ENCODE measurements at regions not wholly inside any gene's neighbourhood (a gene's known extent, or its start where the extent isn't known, plus 50 kb on each side); places are given as distances from the start of the nearest gene placed in this dataset.

- H3K9ac ChIP-seq (ENCODE audit: extremely low read depth, insufficient read length, low read length), result no peak overlapping the region
- no peak overlapping the region for H3K4ac ChIP-seq (ENCODE audit: low read depth, low read length)
- no peak overlapping the region for H3T11ph ChIP-seq (ENCODE audit: low read length)
- no peaks in the 10 kb centered on the region for H3K27me3 ChIP-seq (ENCODE audit: insufficient read depth, low read length)
- H3K4me1 ChIP-seq (ENCODE audit: insufficient read depth, low read length), result no peaks in the 10 kb centered on the region
- H3K23ac ChIP-seq (ENCODE audit: insufficient read length, low read depth, low read length), result no peak overlapping the region
- H3K79me1 ChIP-seq (ENCODE audit: insufficient read depth, low read depth, low read length, poor library complexity, severe bottlenecking), result no peaks in the 10 kb centered on the region
- Mint-ChIP-seq H3K27me3 (ENCODE audit: low read depth) (no peaks in the 10 kb centered on the region), H3K4me3 (no peak overlapping the region), H3K4me1 (no peaks in the 10 kb centered on the region), H3K36me3 (ENCODE audit: insufficient read depth in 1 of 3, low read depth in 3 of 3) (peaks cover 0 to 4% (median 4%) of the 10 kb centered on the region in 3 experiments; a peak in 3 of 7 replicates), H3K9me3 (peaks cover 0 to 5% of the 10 kb centered on the region in 2 experiments; a peak in 2 of 5 replicates), H3K27ac (no peak overlapping the region; a peak in 1 of 7 replicates)
- WGBS (ENCODE audit: extremely low coverage, insufficient read length, low lambda C conversion rate), result no CpG with 5 or more reads among the region's 1 CpG
- H3K79me2 ChIP-seq (ENCODE audit: insufficient read depth, low read length), result no peaks in the 10 kb centered on the region
- H2BK120ac ChIP-seq (ENCODE audit: low read depth, low read length, poor library complexity, severe bottlenecking), result no peak overlapping the region
- no peak overlapping the region for H3K4me2 ChIP-seq (ENCODE audit: insufficient read depth, insufficient read length, low read length)
- TF ChIP-seq CTCF (conservative IDR thresholded peaks at IDR 0.05), result no peak
- H3K27ac ChIP-seq (ENCODE audit: insufficient read length, low read depth, low read length), result no peak overlapping the region
- H2AFZ ChIP-seq (ENCODE audit: low read length), result no peak overlapping the region
- no peaks in the 10 kb centered on the region for H3K23me2 ChIP-seq (ENCODE audit: insufficient read length, low read depth, low read length, poor library complexity, severe bottlenecking)
- no peak overlapping the region for H2BK20ac ChIP-seq (ENCODE audit: low read depth, low read length, poor library complexity, severe bottlenecking)
- H3K9me3 ChIP-seq (ENCODE audit: control insufficient read depth, low read depth, low read length), result no peaks in the 10 kb centered on the region
- H3K18ac ChIP-seq (ENCODE audit: insufficient read length, low read depth, low read length), result no peak overlapping the region
- H2AK5ac ChIP-seq (ENCODE audit: insufficient read length, low read length), result no peak overlapping the region
- no peak overlapping the region for H4K8ac ChIP-seq (replicated peaks; ENCODE audit: insufficient read length, low read depth, low read length)
- H2BK15ac ChIP-seq (ENCODE audit: low read depth, low read length), result no peak overlapping the region
- no peak overlapping the region for H2BK12ac ChIP-seq (ENCODE audit: insufficient read length, low read depth, low read length)
- H4K91ac ChIP-seq (ENCODE audit: insufficient read length, low read depth, low read length), result no peak overlapping the region
- no peak overlapping the region for H4K5ac ChIP-seq (ENCODE audit: insufficient read length, low read depth, low read length)
- no peak for DNase-seq
- H3K56ac ChIP-seq (ENCODE audit: insufficient read length, low read depth, low read length), result no peak overlapping the region
- no peaks in the 10 kb centered on the region for H4K20me1 ChIP-seq (ENCODE audit: control insufficient read depth, insufficient read depth, insufficient read length)
- no peak overlapping the region for H2BK5ac ChIP-seq (ENCODE audit: insufficient read length, low read length)
- no peak overlapping the region for H3K14ac ChIP-seq (ENCODE audit: insufficient read depth, low read length)
Observed at GRCh38 chr1:238346340-238346739, 455.6 kb upstream of the ZP4 start.
